B cell (primary cell): ENCODE measurements at regions not wholly inside any gene's neighbourhood (a gene's known extent, or its start where the extent isn't known, plus 50 kb on each side); places are given as distances from the start of the nearest gene placed in this dataset.

ENCODE experiments used
- CTCF ChIP-seq: fragments of 200-600 bp; IDR thresholded peaks from one replicate; pipeline ENCODE4 v1.8.0; 2022; ENCODE audit warnings: antibody characterized with exemption, mild to moderate bottlenecking
- EZH2 ChIP-seq: IDR thresholded peaks from 2 replicates; pipeline ENCODE4 v1.6.1; 2012; ENCODE audit warnings: borderline replicate concordance, low read depth, mild to moderate bottlenecking, moderate library complexity, low read length; ENCODE audit not compliant: insufficient read depth, poor library complexity, severe bottlenecking

GRCh38 chr1:165006831-165007230 is 349.7 kb downstream of the LMX1A start:
- TF ChIP-seq CTCF (no peak), EZH2 (no peak)
